ENCODE measurements at regions not wholly inside any gene's neighbourhood (a gene's known extent, or its start where the extent isn't known, plus 50 kb on each side); places are given as distances from the start of the nearest gene placed in this dataset.

DNA sequence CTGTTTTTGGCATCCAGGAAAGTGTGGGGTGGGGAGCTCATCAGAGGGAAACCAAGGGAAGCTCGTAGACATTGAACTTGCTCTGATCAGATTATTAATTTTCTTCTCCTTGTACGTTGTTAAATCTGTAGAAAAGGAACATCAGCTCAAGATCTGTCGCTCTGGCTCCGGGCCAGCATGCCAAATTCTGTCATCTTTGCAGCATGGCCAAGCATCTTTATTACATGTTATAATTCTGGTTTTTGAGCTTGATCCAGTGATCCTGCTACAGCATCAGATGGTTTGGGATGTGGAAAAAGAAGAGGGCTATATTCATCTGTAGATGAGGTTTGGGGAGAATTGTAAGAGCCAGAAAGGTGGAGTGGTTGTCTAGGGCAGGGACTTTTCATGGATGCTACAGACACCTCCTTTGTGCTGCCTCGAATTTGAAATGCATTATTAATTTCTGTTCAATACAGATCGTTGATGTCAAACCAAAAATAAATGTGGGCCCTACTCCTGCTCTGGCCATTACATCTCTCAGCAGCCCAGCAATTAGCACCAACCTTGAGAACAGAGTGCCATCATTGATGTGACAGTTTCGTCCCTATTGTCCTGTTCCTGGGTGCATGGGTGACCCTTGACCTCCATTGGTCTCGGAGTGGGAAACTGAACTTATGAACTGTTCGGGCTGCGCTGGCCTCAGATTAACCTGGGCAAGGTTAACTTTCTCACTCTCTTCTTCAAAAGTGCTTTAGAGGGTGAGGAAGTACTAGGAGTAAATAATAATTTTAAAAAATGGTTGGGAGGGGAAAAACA lies 250.8 kb downstream of the SOX4 start:
- no peak for DNase-seq (ENCODE audit: extremely low read depth in 1 of 2, low read depth in 1 of 2)

- no peak for DNase-seq (ENCODE audit: extremely low read depth in 1 of 2, low read depth in 1 of 2)
Measured at GRCh38 chr6:21845018-21845417, 251.5 kb downstream of the SOX4 start.

- no peak for DNase-seq (ENCODE audit: extremely low read depth in 1 of 2, low read depth in 1 of 2)
Measured at GRCh38 chr6:21845439-21846140, 252.0 kb downstream of the SOX4 start.

DNA sequence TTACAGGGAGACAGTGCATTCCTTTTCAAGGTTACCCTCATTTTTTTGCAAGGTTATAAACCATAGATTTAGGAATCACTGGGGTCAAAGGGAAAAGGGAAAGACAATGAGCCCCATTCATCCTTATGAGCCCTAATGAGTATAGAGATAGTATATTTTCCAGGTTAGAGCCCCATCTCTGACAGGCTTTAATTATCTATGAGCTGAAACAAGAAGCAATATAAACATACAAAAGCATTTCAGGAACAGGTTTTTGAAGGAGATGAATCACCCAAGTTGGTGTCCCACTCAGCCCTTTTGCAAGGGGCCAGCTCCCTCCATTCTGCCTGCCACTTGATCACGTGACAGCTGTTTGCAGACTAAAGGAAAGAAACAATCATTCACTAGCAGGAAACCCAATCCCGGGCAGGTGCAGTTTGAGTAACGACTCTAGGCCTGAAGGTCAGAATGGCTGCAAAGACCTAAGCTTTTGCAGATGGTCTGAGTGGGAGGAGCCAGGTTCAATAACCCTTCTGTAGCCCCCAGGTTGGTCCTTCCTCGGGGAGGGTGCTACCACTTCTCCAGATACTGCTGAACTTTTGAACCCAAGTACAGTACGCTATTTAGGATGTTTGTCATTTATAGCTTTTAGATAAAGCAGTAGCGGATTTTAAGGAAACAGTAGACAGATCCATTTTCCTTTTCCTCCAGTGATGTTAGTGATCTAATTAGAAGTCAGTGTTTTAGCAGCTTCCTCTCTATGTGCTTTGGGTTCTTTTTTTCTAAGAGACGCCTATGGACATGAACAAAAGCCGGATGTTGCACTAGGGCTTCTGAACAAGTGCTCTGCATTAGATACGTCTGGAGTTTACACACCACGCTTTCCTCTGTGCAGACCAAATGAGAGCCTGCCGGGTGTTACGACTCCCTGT lies 253.2 kb downstream of the SOX4 start:
- DNase-seq (ENCODE audit: extremely low read depth in 1 of 2, low read depth in 1 of 2), result peak in 1 of 2 donors; percentile 24

GRCh38 chr6:21847711-21848480 lies 254.3 kb downstream of the SOX4 start:
- no peak for DNase-seq (ENCODE audit: extremely low read depth in 1 of 2, low read depth in 1 of 2)

DNA sequence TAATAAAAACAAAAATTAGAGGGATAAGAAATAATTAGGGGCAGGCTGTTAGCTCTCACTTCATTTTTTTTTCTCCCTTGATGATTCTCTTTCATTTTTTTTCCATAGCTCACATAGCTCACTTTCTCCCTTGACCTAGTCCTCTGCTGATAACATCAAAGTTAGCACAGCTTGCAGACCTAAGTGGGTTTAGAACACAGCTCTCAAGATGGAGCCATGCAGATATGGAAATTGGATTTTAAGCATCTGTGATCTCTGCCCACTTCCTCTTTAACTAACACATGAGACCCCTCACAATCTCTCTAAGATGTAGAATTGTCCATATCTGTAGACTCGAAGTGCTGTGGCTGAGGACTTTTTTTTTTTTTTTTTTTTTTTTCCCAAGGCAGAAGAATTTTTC lies 257.1 kb downstream of the SOX4 start:
- no peak for DNase-seq (ENCODE audit: extremely low read depth in 1 of 2, low read depth in 1 of 2)

DNA sequence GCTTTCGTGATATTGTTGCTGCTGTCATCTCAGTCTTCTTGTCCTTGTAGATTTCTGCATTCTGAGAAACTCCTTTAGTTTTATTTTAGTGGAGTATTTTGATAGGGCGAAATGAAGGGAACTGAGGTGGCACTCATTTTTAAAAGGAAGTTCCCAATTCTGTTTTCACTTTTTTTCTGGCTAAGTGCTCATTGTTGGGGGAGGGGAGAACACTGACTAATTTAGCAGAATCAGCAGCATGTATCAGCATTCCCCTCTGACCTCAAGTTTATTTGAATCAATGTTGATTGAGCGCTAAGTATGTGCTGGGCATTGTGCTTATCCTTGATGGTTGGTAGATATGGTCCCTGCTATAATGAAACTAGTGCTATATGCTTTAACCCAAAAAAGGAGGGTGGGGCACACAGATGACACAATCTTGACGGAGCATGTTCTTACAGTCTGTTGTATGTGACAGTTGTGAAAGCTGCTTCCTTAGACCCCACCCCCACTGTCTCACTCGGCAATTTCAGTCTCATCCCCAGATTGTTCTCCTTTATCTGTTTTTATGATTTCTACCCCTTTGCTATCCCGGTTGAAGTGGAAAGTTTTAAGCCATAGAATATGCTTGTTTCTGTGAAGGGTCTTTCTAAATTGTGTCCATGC lies 262.4 kb downstream of the SOX4 start:
- DNase-seq (ENCODE audit: extremely low read depth in 1 of 2, low read depth in 1 of 2), result no peak

- no peak for DNase-seq (ENCODE audit: extremely low read depth in 1 of 2, low read depth in 1 of 2)
Measured at GRCh38 chr6:21856456-21856825, 262.9 kb downstream of the SOX4 start.

- DNase-seq (ENCODE audit: extremely low read depth in 1 of 2, low read depth in 1 of 2), result no peak
Measured at GRCh38 chr6:21856844-21857243, 263.3 kb downstream of the SOX4 start.

GRCh38 chr6:21858076-21858475 lies 264.5 kb downstream of the SOX4 start:
- no peak for DNase-seq (ENCODE audit: extremely low read depth in 1 of 2, low read depth in 1 of 2)

DNA sequence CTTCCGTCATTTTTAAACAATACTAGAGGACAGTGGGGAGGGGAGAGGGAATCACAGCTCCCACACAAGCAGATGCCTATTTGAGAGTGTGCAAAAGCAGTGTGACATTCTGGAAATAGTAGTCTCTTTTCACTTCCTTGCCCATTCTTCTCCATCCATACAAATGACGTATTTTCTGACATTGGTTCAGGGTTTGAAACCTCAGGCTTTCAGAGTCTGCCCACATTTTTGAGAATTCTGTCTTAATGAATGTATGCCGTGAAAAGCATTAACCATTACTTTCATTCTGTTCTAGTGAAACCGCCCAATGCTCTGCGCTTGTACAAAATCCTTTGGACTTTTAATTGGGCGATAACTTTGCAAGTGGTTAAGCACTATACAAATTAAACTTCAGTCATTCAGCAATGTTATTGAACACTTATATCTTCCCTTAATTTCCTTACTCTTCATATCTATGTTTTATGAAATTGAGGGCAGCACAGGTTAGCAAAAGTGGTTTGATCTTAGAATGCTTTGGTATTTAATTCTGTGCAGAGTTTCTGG lies 265.7 kb downstream of the SOX4 start:
- no peak for DNase-seq (ENCODE audit: extremely low read depth in 1 of 2, low read depth in 1 of 2)

- DNase-seq (ENCODE audit: extremely low read depth in 1 of 2, low read depth in 1 of 2), result no peak
Measured at GRCh38 chr6:21861942-21862341, 268.4 kb downstream of the SOX4 start.

DNA sequence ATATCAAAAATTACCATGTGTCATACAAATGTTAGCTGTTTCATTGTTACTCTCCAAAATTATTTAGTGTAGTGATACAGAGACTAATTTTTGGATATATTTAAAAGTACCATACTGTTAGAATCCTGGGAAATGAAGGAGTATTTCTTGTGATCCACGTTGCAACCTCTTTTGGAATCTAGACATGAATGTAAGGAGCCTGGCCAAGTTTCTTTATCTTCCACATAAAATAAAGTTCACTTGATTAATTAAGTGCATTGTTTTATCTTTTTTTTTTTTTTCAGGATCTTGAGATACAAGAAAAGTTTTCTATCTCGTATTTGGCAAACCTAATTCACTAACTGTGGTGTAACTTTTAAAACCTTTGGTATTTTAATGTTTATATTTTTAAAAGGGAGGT lies 270.7 kb downstream of the SOX4 start:
- DNase-seq (ENCODE audit: extremely low read depth in 1 of 2, low read depth in 1 of 2), result no peak

DNA sequence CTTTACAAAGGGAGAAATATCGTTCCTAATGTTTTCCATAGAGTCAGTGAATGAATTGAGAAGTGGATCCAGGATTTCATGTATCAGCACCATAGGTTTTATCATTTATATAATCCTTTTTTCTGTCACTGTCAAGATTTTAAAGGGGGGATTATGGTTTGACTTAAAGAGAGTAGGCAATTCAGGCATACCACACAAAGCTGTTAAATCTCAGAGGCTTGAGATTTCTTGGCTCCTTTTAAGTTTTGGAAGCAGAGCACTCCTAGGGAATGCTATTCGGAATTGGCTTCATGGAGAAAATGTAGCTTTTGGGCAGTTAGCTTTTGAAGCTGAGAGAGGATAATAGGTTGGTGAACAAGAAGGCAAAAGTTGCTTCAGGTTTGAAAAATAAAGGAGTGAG lies 274.7 kb downstream of the SOX4 start:
- no peak for DNase-seq (ENCODE audit: extremely low read depth in 1 of 2, low read depth in 1 of 2)

- no peak for DNase-seq (ENCODE audit: extremely low read depth in 1 of 2, low read depth in 1 of 2)
Measured at GRCh38 chr6:21869085-21869771, 275.7 kb downstream of the SOX4 start.

GRCh38 chr6:21870076-21870730 lies 276.7 kb downstream of the SOX4 start:
- no peak for DNase-seq (ENCODE audit: extremely low read depth in 1 of 2, low read depth in 1 of 2)

DNA sequence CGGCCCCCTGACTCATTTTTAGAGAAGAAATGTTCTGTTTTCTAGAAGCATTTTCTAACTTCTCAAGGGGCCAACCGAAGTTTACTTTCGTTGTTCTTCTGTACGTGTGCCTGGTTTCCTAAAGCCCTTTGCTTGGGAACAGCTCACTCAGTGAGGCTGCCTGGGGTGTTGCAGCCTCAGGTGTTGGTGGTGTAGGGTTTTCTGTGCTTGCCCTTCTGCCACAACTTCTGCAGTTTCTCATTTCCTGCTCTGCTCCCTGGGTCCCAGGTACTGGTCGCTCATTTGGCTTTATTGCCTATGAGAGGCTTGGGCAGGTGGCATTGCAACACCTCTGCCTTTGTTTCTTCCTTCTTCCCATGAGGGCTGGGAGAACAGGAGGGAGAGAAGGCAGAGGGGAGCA lies 278.3 kb downstream of the SOX4 start:
- DNase-seq (ENCODE audit: extremely low read depth in 1 of 2, low read depth in 1 of 2), result no peak

GRCh38 chr6:21872749-21873148 lies 279.2 kb downstream of the SOX4 start:
- no peak for DNase-seq (ENCODE audit: extremely low read depth in 1 of 2, low read depth in 1 of 2)

GRCh38 chr6:21873562-21873961 lies 280.0 kb downstream of the SOX4 start:
- no peak for DNase-seq (ENCODE audit: extremely low read depth in 1 of 2, low read depth in 1 of 2)

Data from stimulated activated CD8-positive, alpha-beta memory T cell treated with anti-CD3 and anti-CD28 coated beads, Interleukin-7, amount 100 ng/mL, for 48 hours (primary cell).